A673 (cell line): ENCODE measurements at regions not wholly inside any gene's neighbourhood (a gene's known extent, or its start where the extent isn't known, plus 50 kb on each side); places are given as distances from the start of the nearest gene placed in this dataset.

ENCODE experiments used
- BruUV-seq: library from RNA; stranded (reverse); fragments of 400-500 nt; replicated peaks from 2 replicates; lab custom pipeline; 2021; lab: Mats Ljungman, UMichigan
- CTCF ChIA-PET: fragments of 300-600 bp; sonication (Branson Sonifier 250); formaldehyde crosslinking; loops from one replicate; lab custom pipeline; 2022; ENCODE audit warnings: antibody characterized with exemption; lab: Charles Lee
- POLR2A ChIA-PET: fragments of 300-600 bp; sonication (Branson Sonifier 250); formaldehyde crosslinking; loops from one replicate; lab custom pipeline; 2022; ENCODE audit warnings: antibody characterized with exemption; ENCODE audit not compliant: low non-redundant PET; lab: Charles Lee
- DNase-seq: peaks from one replicate; pipeline ENCODE4 v3.0.0-alpha.2; 2015; ENCODE audit warnings: low spot score
- H3K27ac ChIP-seq: fragments of 200-600 bp; sonication (generic); 2 replicates; pipeline ENCODE4 v1.5.1; 2016; ENCODE audit warnings: mixed run types, low read depth, mild to moderate bottlenecking, mixed read lengths, antibody characterized with exemption, low read length; ENCODE audit not compliant: poor library complexity, severe bottlenecking
- H3K27me3 ChIP-seq: fragments of 200-600 bp; sonication (generic); replicated peaks from 2 replicates; pipeline ENCODE4 v1.6.1; 2017; ENCODE audit warnings: mixed run types, low read depth, mild to moderate bottlenecking, mixed read lengths, antibody characterized with exemption, low read length; ENCODE audit not compliant: insufficient read depth, poor library complexity
- H3K36me3 ChIP-seq: fragments of 200-600 bp; sonication (generic); 2 replicates; pipeline ENCODE4 v1.6.1; 2016; ENCODE audit warnings: mixed run types, mild to moderate bottlenecking, mixed read lengths, antibody characterized with exemption, low read length; ENCODE audit not compliant: insufficient read depth, poor library complexity, severe bottlenecking
- H3K4me1 ChIP-seq: fragments of 200-600 bp; sonication (generic); 2 replicates; pipeline ENCODE4 v1.6.1; 2017; ENCODE audit warnings: mixed run types, mild to moderate bottlenecking, mixed read lengths, antibody characterized with exemption, low read length; ENCODE audit not compliant: insufficient read depth, poor library complexity, severe bottlenecking
- H3K4me3 ChIP-seq: fragments of 200-600 bp; sonication (generic); 2 replicates; pipeline ENCODE4 v1.5.1; 2016; ENCODE audit warnings: low read depth, mixed run types, mild to moderate bottlenecking, mixed read lengths, low read length; ENCODE audit not compliant: poor library complexity, severe bottlenecking
- H3K9me3 ChIP-seq: fragments of 200-600 bp; sonication (generic); 2 replicates; pipeline ENCODE4 v1.6.1; 2016; ENCODE audit warnings: mixed run types, low read depth, mild to moderate bottlenecking, mixed read lengths, antibody characterized with exemption, low read length; ENCODE audit not compliant: poor library complexity, severe bottlenecking
- EZH2 ChIP-seq: fragments of 200-600 bp; sonication (generic); IDR thresholded peaks from 2 replicates; pipeline ENCODE4 v1.6.1; 2017; ENCODE audit warnings: borderline replicate concordance, low read depth, mild to moderate bottlenecking, mixed read lengths, antibody characterized with exemption, low read length; ENCODE audit not compliant: poor library complexity, severe bottlenecking
- intact Hi-C: fragments of 100-400 bp; cut with micrococcal nuclease; formaldehyde crosslinking; loops from one replicate; pipeline ENCODE4 v1.10.0; 2022; ENCODE audit not compliant: unreplicated experiment
- TF ChIP-seq, protein P1 (sequence below): fragments of 300-800, 200-600 bp; sonication (generic); conservative IDR thresholded peaks from 2 replicates; pipeline ENCODE4 v1.5.1; 2017; ENCODE audit warnings: low read depth, mild to moderate bottlenecking, antibody characterized with exemption, low read length, moderate library complexity, mixed read lengths

DNA sequence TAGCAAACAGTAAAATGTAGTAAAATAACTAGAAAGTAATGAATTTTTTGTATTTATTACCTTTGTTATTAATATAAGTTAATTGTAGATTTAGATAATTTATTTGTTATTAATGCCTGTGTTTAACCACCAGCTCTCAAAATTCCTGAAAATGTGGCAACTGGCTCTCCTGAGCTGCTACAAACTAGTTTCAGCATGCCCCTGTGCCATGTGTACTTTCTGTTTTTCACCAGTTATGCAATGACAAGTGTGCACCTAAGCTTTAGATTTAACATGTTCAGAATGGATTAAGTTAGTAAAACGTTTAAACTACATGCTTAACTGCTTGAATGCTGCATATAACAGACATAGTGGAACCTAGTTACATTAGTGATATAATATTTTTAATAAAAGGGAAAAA is 88.1 kb downstream of the POSTN start:
- ChIA-PET POLR2A (no interaction called here), CTCF (no interaction called here)
- Histone ChIP-seq H3K36me3 (no peaks in the 10 kb centered on the region), H3K4me1 (no peaks in the 10 kb centered on the region), H3K27me3 (no peaks in the 10 kb centered on the region), H3K27ac (no peak overlapping the region), H3K4me3 (no peak overlapping the region), H3K9me3 (no peaks in the 10 kb centered on the region)
- no peak for DNase-seq
- BruUV-seq = no TSS peak
- intact Hi-C loops = no loop called here
- TF ChIP-seq EZH2 = no peak
- TF ChIP-seq, protein P1, sequence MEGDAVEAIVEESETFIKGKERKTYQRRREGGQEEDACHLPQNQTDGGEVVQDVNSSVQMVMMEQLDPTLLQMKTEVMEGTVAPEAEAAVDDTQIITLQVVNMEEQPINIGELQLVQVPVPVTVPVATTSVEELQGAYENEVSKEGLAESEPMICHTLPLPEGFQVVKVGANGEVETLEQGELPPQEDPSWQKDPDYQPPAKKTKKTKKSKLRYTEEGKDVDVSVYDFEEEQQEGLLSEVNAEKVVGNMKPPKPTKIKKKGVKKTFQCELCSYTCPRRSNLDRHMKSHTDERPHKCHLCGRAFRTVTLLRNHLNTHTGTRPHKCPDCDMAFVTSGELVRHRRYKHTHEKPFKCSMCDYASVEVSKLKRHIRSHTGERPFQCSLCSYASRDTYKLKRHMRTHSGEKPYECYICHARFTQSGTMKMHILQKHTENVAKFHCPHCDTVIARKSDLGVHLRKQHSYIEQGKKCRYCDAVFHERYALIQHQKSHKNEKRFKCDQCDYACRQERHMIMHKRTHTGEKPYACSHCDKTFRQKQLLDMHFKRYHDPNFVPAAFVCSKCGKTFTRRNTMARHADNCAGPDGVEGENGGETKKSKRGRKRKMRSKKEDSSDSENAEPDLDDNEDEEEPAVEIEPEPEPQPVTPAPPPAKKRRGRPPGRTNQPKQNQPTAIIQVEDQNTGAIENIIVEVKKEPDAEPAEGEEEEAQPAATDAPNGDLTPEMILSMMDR = no peak

DNA sequence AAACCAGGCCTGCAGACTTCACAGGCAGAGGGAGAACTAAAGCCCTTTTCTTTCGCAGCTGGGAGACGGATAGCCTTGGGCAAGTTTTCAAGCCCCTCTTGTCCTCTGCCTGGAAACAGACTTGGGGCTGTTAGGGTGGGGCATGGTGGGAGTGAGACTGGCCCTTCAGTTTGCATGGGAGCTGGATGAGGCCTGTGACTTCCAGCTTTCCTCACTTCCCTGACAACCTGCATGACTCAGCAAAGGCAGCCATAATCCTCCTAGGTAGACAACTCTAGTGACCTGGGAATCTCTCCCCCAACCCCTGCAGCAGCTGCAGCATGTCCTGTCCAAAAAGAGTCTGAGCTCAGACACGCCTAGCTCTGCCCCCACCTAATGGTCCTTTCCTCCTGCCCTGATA is 93.0 kb downstream of the POSTN start:
- no peaks in the 10 kb centered on the region for H3K4me1 ChIP-seq
- no peak overlapping the region for H3K4me3 ChIP-seq
- TF ChIP-seq, protein P1 = no peak
- TF ChIP-seq EZH2 = no peak
- H3K36me3 ChIP-seq = no peaks in the 10 kb centered on the region
- intact Hi-C loops = no loop called here
- no peaks in the 10 kb centered on the region for H3K27me3 ChIP-seq
- ChIA-PET POLR2A (no interaction called here), CTCF (no interaction called here)
- H3K9me3 ChIP-seq = no peaks in the 10 kb centered on the region
- no TSS peak for BruUV-seq
- DNase-seq = no peak
- no peak overlapping the region for H3K27ac ChIP-seq

DNA sequence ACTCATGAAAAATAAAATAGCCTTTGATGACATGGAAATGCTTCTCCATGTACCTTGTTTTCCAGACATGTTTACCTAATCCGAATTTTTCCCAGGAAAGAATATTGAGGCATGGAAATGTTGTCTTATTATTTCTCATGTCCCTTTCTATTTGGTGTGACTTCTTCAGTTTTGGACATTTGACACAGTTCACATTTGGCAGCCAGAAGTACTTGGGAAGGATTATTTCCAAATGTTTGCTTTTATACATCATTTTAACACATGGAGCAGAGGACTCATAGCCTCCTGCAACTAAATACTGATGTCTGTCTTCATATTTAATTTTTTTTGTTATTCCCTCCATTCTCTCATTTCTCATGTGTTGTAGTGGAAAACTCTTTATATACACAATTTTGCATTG is 94.3 kb downstream of the POSTN start:
- POLR2A ChIA-PET = no interaction called here
- intact Hi-C loops = no loop called here
- CTCF ChIA-PET = no interaction called here
- Histone ChIP-seq H3K27ac (no peak overlapping the region), H3K36me3 (no peaks in the 10 kb centered on the region), H3K4me1 (no peaks in the 10 kb centered on the region), H3K27me3 (no peaks in the 10 kb centered on the region), H3K4me3 (no peak overlapping the region), H3K9me3 (no peaks in the 10 kb centered on the region)
- TF ChIP-seq, protein P1 = no peak
- no peak for TF ChIP-seq EZH2
- no peak for DNase-seq
- no TSS peak for BruUV-seq
